ENCODE measurements at regions not wholly inside any gene's neighbourhood (a gene's known extent, or its start where the extent isn't known, plus 50 kb on each side); places are given as distances from the start of the nearest gene placed in this dataset.
"Not testable (repeated sequence)": the region's sequence is repeated elsewhere in the genome, so short reads cannot be mapped to it uniquely, and the experiment has no call there.

- no peaks in the 10 kb centered on the region; the same call in 1 of the 2 replicates for H3K9me3 ChIP-seq (ENCODE audit: insufficient read depth, low read depth, low read length)
- H3K27ac ChIP-seq (ENCODE audit: low read length) = no peak overlapping the region
- H3K36me3 ChIP-seq (ENCODE audit: insufficient read depth, low read depth, low read length) = no peaks in the 10 kb centered on the region
- H3K9ac ChIP-seq (ENCODE audit: low read depth, low read length) = no peak overlapping the region
- no peaks in the 10 kb centered on the region for H3K4me1 ChIP-seq (ENCODE audit: insufficient read depth, low read length)
- H3K4me3 ChIP-seq (ENCODE audit: low read length) = no peak overlapping the region
- H3K27me3 ChIP-seq (ENCODE audit: insufficient read depth, low read length) = no peaks in the 10 kb centered on the region
Measured at GRCh38 chr6:40139447-40139846, 205.2 kb upstream of the MOCS1 start.

GRCh38 chr6:40138273-40138720, 204.0 kb upstream of the MOCS1 start:
- Histone ChIP-seq H3K9me3 (ENCODE audit: insufficient read depth, low read depth, low read length) (no peaks in the 10 kb centered on the region; the same call in 1 of the 2 replicates), H3K27ac (ENCODE audit: low read length) (no peak overlapping the region), H3K36me3 (ENCODE audit: insufficient read depth, low read depth, low read length) (no peaks in the 10 kb centered on the region), H3K4me1 (ENCODE audit: insufficient read depth, low read length) (no peaks in the 10 kb centered on the region), H3K9ac (ENCODE audit: low read depth, low read length) (no peak overlapping the region), H3K27me3 (ENCODE audit: insufficient read depth, low read length) (no peaks in the 10 kb centered on the region), H3K4me3 (ENCODE audit: low read length) (no peak overlapping the region)

GRCh38 chr6:40135491-40136072, 201.3 kb upstream of the MOCS1 start:
- H3K36me3 ChIP-seq (ENCODE audit: insufficient read depth, low read depth, low read length) = no peaks in the 10 kb centered on the region
- no peaks in the 10 kb centered on the region for H3K4me1 ChIP-seq (ENCODE audit: insufficient read depth, low read length)
- H3K9ac ChIP-seq (ENCODE audit: low read depth, low read length) = no peak overlapping the region
- H3K27ac ChIP-seq (ENCODE audit: low read length) = no peak overlapping the region
- no peak overlapping the region for H3K4me3 ChIP-seq (ENCODE audit: low read length)
- no peaks in the 10 kb centered on the region; the same call in 1 of the 2 replicates for H3K9me3 ChIP-seq (ENCODE audit: insufficient read depth, low read depth, low read length)
- no peaks in the 10 kb centered on the region for H3K27me3 ChIP-seq (ENCODE audit: insufficient read depth, low read length)

- not testable (repeated sequence) for H3K4me3 ChIP-seq (ENCODE audit: low read length); H3K36me3 ChIP-seq (ENCODE audit: insufficient read depth, low read depth, low read length); H3K9ac ChIP-seq (ENCODE audit: low read depth, low read length); H3K27ac ChIP-seq (ENCODE audit: low read length); H3K4me1 ChIP-seq (ENCODE audit: insufficient read depth, low read length); H3K9me3 ChIP-seq (ENCODE audit: insufficient read depth, low read depth, low read length); H3K27me3 ChIP-seq (ENCODE audit: insufficient read depth, low read length)
Measured at GRCh38 chr6:40133981-40134380, 199.7 kb upstream of the MOCS1 start.

GRCh38 chr6:40131675-40132074, 197.4 kb upstream of the MOCS1 start:
- Histone ChIP-seq H3K4me3 (ENCODE audit: low read length) (no peak overlapping the region), H3K27me3 (ENCODE audit: insufficient read depth, low read length) (no peaks in the 10 kb centered on the region), H3K36me3 (ENCODE audit: insufficient read depth, low read depth, low read length) (no peaks in the 10 kb centered on the region), H3K27ac (ENCODE audit: low read length) (no peak overlapping the region), H3K4me1 (ENCODE audit: insufficient read depth, low read length) (no peaks in the 10 kb centered on the region), H3K9ac (ENCODE audit: low read depth, low read length) (no peak overlapping the region), H3K9me3 (ENCODE audit: insufficient read depth, low read depth, low read length) (no peaks in the 10 kb centered on the region; the same call in 1 of the 2 replicates)

GRCh38 chr6:40128127-40128526, 193.9 kb upstream of the MOCS1 start:
- Histone ChIP-seq H3K9ac (ENCODE audit: low read depth, low read length) (no peak overlapping the region), H3K36me3 (ENCODE audit: insufficient read depth, low read depth, low read length) (no peaks in the 10 kb centered on the region), H3K4me3 (ENCODE audit: low read length) (no peak overlapping the region), H3K27ac (ENCODE audit: low read length) (no peak overlapping the region), H3K4me1 (ENCODE audit: insufficient read depth, low read length) (no peaks in the 10 kb centered on the region), H3K9me3 (ENCODE audit: insufficient read depth, low read depth, low read length) (no peaks in the 10 kb centered on the region), H3K27me3 (ENCODE audit: insufficient read depth, low read length) (no peaks in the 10 kb centered on the region)

- H3K36me3 ChIP-seq (ENCODE audit: insufficient read depth, low read depth, low read length) = no peaks in the 10 kb centered on the region
- H3K4me1 ChIP-seq (ENCODE audit: insufficient read depth, low read length) = no peaks in the 10 kb centered on the region
- no peaks in the 10 kb centered on the region for H3K27me3 ChIP-seq (ENCODE audit: insufficient read depth, low read length)
- no peak overlapping the region for H3K27ac ChIP-seq (ENCODE audit: low read length)
- no peaks in the 10 kb centered on the region for H3K9me3 ChIP-seq (ENCODE audit: insufficient read depth, low read depth, low read length)
- H3K9ac ChIP-seq (ENCODE audit: low read depth, low read length) = no peak overlapping the region
- no peak overlapping the region for H3K4me3 ChIP-seq (ENCODE audit: low read length)
Measured at GRCh38 chr6:40125680-40126394, 191.6 kb upstream of the MOCS1 start.

GRCh38 chr6:40124924-40125323, 190.7 kb upstream of the MOCS1 start:
- Histone ChIP-seq H3K27ac (ENCODE audit: low read length) (no peak overlapping the region), H3K27me3 (ENCODE audit: insufficient read depth, low read length) (no peaks in the 10 kb centered on the region), H3K4me3 (ENCODE audit: low read length) (no peak overlapping the region), H3K9ac (ENCODE audit: low read depth, low read length) (no peak overlapping the region), H3K9me3 (ENCODE audit: insufficient read depth, low read depth, low read length) (no peaks in the 10 kb centered on the region), H3K4me1 (ENCODE audit: insufficient read depth, low read length) (no peaks in the 10 kb centered on the region), H3K36me3 (ENCODE audit: insufficient read depth, low read depth, low read length) (no peaks in the 10 kb centered on the region)

- H3K9ac ChIP-seq (ENCODE audit: low read depth, low read length) = no peak overlapping the region
- H3K27ac ChIP-seq (ENCODE audit: low read length) = no peak overlapping the region
- no peaks in the 10 kb centered on the region for H3K9me3 ChIP-seq (ENCODE audit: insufficient read depth, low read depth, low read length)
- no peak overlapping the region for H3K4me3 ChIP-seq (ENCODE audit: low read length)
- no peaks in the 10 kb centered on the region for H3K27me3 ChIP-seq (ENCODE audit: insufficient read depth, low read length)
- no peaks in the 10 kb centered on the region for H3K4me1 ChIP-seq (ENCODE audit: insufficient read depth, low read length)
- no peaks in the 10 kb centered on the region for H3K36me3 ChIP-seq (ENCODE audit: insufficient read depth, low read depth, low read length)
Measured at GRCh38 chr6:40116832-40117231, 182.6 kb upstream of the MOCS1 start.

GRCh38 chr6:40112350-40112749, 178.1 kb upstream of the MOCS1 start:
- H3K36me3 ChIP-seq (ENCODE audit: insufficient read depth, low read depth, low read length) = no peaks in the 10 kb centered on the region
- no peak overlapping the region for H3K4me3 ChIP-seq (ENCODE audit: low read length)
- H3K27me3 ChIP-seq (ENCODE audit: insufficient read depth, low read length) = no peaks in the 10 kb centered on the region
- no peak overlapping the region for H3K27ac ChIP-seq (ENCODE audit: low read length)
- no peaks in the 10 kb centered on the region for H3K4me1 ChIP-seq (ENCODE audit: insufficient read depth, low read length)
- no peak overlapping the region for H3K9ac ChIP-seq (ENCODE audit: low read depth, low read length)
- H3K9me3 ChIP-seq (ENCODE audit: insufficient read depth, low read depth, low read length) = peaks cover 16% of the 10 kb centered on the region; the same call in 1 of the 2 replicates

- H3K36me3 ChIP-seq (ENCODE audit: insufficient read depth, low read depth, low read length) = no peaks in the 10 kb centered on the region
- H3K27ac ChIP-seq (ENCODE audit: low read length) = no peak overlapping the region
- no peak overlapping the region for H3K4me3 ChIP-seq (ENCODE audit: low read length)
- H3K9me3 ChIP-seq (ENCODE audit: insufficient read depth, low read depth, low read length) = peaks cover 16% of the 10 kb centered on the region; the same call in 1 of the 2 replicates
- no peaks in the 10 kb centered on the region for H3K27me3 ChIP-seq (ENCODE audit: insufficient read depth, low read length)
- no peak overlapping the region for H3K9ac ChIP-seq (ENCODE audit: low read depth, low read length)
- H3K4me1 ChIP-seq (ENCODE audit: insufficient read depth, low read length) = no peaks in the 10 kb centered on the region
Measured at GRCh38 chr6:40108736-40109135, 174.5 kb upstream of the MOCS1 start.

GRCh38 chr6:40106840-40107239, 172.6 kb upstream of the MOCS1 start:
- Histone ChIP-seq H3K36me3 (ENCODE audit: insufficient read depth, low read depth, low read length) (no peaks in the 10 kb centered on the region), H3K4me1 (ENCODE audit: insufficient read depth, low read length) (no peaks in the 10 kb centered on the region), H3K27me3 (ENCODE audit: insufficient read depth, low read length) (no peaks in the 10 kb centered on the region), H3K9me3 (ENCODE audit: insufficient read depth, low read depth, low read length) (peaks cover 16% of the 10 kb centered on the region; the same call in 1 of the 2 replicates), H3K4me3 (ENCODE audit: low read length) (no peak overlapping the region), H3K9ac (ENCODE audit: low read depth, low read length) (no peak overlapping the region), H3K27ac (ENCODE audit: low read length) (no peak overlapping the region)
